ENCODE measurements at regions not wholly inside any gene's neighbourhood (a gene's known extent, or its start where the extent isn't known, plus 50 kb on each side); places are given as distances from the start of the nearest gene placed in this dataset.

DNA sequence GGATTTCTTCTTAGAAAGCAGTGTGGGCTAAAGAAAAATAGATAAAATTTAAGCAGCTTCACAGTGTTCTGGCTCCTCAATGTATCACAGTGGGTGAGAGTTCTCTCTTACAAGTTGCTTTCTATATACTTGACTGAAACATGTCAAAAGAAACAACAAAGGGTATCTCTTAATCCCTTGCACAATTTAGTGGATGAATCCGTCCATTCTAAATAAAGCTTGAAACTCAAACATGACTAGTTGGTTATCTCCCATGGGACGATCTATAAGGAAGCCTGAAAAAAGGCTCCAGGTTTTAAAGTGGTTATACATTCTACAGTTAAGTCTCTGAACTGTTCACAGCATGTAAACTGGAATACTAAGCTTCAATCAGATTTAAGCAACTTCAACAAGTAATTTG lies 993.1 kb upstream of the CNTN5 start:
- Histone ChIP-seq H2AFZ (no peak overlapping the region), H3K27me3 (ENCODE audit: insufficient read depth) (no peaks in the 10 kb centered on the region), H3K4me2 (no peak overlapping the region), H3F3A (replicated peaks; ENCODE audit: low read depth) (no peaks in the 10 kb centered on the region), H3K4me3 (no peak overlapping the region), H3K36me3 (ENCODE audit: insufficient read depth) (no peaks in the 10 kb centered on the region), H3K79me2 (replicated peaks; ENCODE audit: insufficient read depth) (no peaks in the 10 kb centered on the region), H3K4me1 (ENCODE audit: insufficient read depth) (no peaks in the 10 kb centered on the region), H3K27ac (ENCODE audit: low read depth) (no peak overlapping the region), H4K20me1 (replicated peaks; ENCODE audit: insufficient read depth) (no peaks in the 10 kb centered on the region), H3K9me2 (ENCODE audit: insufficient read depth) (no peaks in the 10 kb centered on the region)
- TF ChIP-seq, protein P1, sequence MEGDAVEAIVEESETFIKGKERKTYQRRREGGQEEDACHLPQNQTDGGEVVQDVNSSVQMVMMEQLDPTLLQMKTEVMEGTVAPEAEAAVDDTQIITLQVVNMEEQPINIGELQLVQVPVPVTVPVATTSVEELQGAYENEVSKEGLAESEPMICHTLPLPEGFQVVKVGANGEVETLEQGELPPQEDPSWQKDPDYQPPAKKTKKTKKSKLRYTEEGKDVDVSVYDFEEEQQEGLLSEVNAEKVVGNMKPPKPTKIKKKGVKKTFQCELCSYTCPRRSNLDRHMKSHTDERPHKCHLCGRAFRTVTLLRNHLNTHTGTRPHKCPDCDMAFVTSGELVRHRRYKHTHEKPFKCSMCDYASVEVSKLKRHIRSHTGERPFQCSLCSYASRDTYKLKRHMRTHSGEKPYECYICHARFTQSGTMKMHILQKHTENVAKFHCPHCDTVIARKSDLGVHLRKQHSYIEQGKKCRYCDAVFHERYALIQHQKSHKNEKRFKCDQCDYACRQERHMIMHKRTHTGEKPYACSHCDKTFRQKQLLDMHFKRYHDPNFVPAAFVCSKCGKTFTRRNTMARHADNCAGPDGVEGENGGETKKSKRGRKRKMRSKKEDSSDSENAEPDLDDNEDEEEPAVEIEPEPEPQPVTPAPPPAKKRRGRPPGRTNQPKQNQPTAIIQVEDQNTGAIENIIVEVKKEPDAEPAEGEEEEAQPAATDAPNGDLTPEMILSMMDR (conservative IDR thresholded peaks at IDR 0.05; ENCODE audit: low read depth in 2 of 2) = no peak
- no peak for TF ChIP-seq EZH2phosphoT487 (IDR thresholded peaks at IDR 0.05; ENCODE audit: unreplicated experiment)
- ATAC-seq = no peak
- H3K9me3 Mint-ChIP-seq = no peaks in the 10 kb centered on the region
- DNase-seq (ENCODE audit: low spot score) = no peak
- H3K36me3 Mint-ChIP-seq (ENCODE audit: low read depth) = no peaks in the 10 kb centered on the region
- H3K27ac Mint-ChIP-seq = no peak overlapping the region
- H3K4me1 Mint-ChIP-seq = no peaks in the 10 kb centered on the region
- no peak overlapping the region for H3K4me3 Mint-ChIP-seq
- H3K27me3 Mint-ChIP-seq (ENCODE audit: insufficient read depth, low read depth, poor library complexity) = no peaks in the 10 kb centered on the region

DNA sequence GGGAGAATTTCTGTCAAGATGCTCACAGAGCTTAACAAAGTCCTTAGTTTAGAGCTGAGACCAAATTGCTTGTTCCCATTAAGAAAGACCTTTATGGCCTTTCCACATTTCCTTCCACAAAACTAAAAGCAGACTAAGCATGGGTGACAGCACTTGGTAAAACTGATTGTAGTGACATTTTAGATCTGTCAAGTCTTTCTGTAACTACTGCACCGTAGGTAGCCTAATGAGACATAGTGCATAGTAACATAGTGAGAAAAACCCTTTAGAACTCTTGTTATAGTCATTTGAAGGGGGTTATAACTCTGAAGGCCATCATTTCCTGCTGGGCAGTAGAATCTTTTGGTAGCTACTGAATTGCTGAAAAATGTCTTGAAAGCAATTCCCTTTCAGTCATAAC lies 990.9 kb upstream of the CNTN5 start:
- no peaks in the 10 kb centered on the region for H3K36me3 ChIP-seq (ENCODE audit: insufficient read depth)
- DNase-seq (ENCODE audit: low spot score) = no peak
- H3K27me3 Mint-ChIP-seq (ENCODE audit: insufficient read depth, low read depth, poor library complexity) = no peaks in the 10 kb centered on the region
- no peak overlapping the region for H3K4me3 ChIP-seq
- no peak overlapping the region for H3K27ac Mint-ChIP-seq
- H3K4me1 ChIP-seq (ENCODE audit: insufficient read depth) = no peaks in the 10 kb centered on the region
- H2AFZ ChIP-seq = no peak overlapping the region
- no peak overlapping the region for H3K4me2 ChIP-seq
- H3F3A ChIP-seq (replicated peaks; ENCODE audit: low read depth) = no peaks in the 10 kb centered on the region
- H3K27ac ChIP-seq (ENCODE audit: low read depth) = no peak overlapping the region
- H4K20me1 ChIP-seq (replicated peaks; ENCODE audit: insufficient read depth) = no peaks in the 10 kb centered on the region
- H3K4me1 Mint-ChIP-seq = no peaks in the 10 kb centered on the region
- TF ChIP-seq EZH2phosphoT487 (IDR thresholded peaks at IDR 0.05; ENCODE audit: unreplicated experiment) (no peak), ZNF114 (CRISPR knock-in tag; IDR thresholded peaks at IDR 0.05) (no peak), STAT1 (IDR thresholded peaks at IDR 0.05; ENCODE audit: unreplicated experiment) (no peak), EZH2 (IDR thresholded peaks at IDR 0.05; ENCODE audit: low read depth, unreplicated experiment) (no peak)
- TF ChIP-seq, protein P2, sequence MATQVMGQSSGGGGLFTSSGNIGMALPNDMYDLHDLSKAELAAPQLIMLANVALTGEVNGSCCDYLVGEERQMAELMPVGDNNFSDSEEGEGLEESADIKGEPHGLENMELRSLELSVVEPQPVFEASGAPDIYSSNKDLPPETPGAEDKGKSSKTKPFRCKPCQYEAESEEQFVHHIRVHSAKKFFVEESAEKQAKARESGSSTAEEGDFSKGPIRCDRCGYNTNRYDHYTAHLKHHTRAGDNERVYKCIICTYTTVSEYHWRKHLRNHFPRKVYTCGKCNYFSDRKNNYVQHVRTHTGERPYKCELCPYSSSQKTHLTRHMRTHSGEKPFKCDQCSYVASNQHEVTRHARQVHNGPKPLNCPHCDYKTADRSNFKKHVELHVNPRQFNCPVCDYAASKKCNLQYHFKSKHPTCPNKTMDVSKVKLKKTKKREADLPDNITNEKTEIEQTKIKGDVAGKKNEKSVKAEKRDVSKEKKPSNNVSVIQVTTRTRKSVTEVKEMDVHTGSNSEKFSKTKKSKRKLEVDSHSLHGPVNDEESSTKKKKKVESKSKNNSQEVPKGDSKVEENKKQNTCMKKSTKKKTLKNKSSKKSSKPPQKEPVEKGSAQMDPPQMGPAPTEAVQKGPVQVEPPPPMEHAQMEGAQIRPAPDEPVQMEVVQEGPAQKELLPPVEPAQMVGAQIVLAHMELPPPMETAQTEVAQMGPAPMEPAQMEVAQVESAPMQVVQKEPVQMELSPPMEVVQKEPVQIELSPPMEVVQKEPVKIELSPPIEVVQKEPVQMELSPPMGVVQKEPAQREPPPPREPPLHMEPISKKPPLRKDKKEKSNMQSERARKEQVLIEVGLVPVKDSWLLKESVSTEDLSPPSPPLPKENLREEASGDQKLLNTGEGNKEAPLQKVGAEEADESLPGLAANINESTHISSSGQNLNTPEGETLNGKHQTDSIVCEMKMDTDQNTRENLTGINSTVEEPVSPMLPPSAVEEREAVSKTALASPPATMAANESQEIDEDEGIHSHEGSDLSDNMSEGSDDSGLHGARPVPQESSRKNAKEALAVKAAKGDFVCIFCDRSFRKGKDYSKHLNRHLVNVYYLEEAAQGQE (IDR thresholded peaks at IDR 0.05; ENCODE audit: unreplicated experiment) = no peak
- TF ChIP-seq, protein P1 (conservative IDR thresholded peaks at IDR 0.05; ENCODE audit: low read depth in 2 of 2) = no peak
- no peaks in the 10 kb centered on the region for H3K36me3 Mint-ChIP-seq (ENCODE audit: low read depth)
- H3K4me3 Mint-ChIP-seq = no peak overlapping the region
- no peaks in the 10 kb centered on the region for H3K79me2 ChIP-seq (replicated peaks; ENCODE audit: insufficient read depth)
- no peaks in the 10 kb centered on the region; the same call in 1 of the 2 replicates for H3K9me2 ChIP-seq (ENCODE audit: insufficient read depth)
- H3K9me3 Mint-ChIP-seq = peaks cover 3% of the 10 kb centered on the region; the same call in 1 of the 3 replicates
- ATAC-seq = no peak
- no peaks in the 10 kb centered on the region for H3K27me3 ChIP-seq (ENCODE audit: insufficient read depth)

Measured in GM23338 (cell line).